Adipocyte (in vitro differentiated cells): ENCODE measurements at regions not wholly inside any gene's neighbourhood (a gene's known extent, or its start where the extent isn't known, plus 50 kb on each side); places are given as distances from the start of the nearest gene placed in this dataset.

Experiments used
- DNase-seq: peaks from one replicate; pipeline ENCODE4 v3.0.0-alpha.2; 2015; ENCODE audit warnings: low read depth
- H3K27me3 ChIP-seq: replicated peaks from 2 replicates; pipeline ENCODE4 v1.7.0; 2013; ENCODE audit warnings: mild to moderate bottlenecking, low read length, moderate library complexity; ENCODE audit not compliant: control insufficient read depth, insufficient read depth
- H3K36me3 ChIP-seq: 2 replicates; pipeline ENCODE4 v1.7.0; 2013; ENCODE audit warnings: low read length, mild to moderate bottlenecking, moderate library complexity; ENCODE audit not compliant: control insufficient read depth, insufficient read depth, severe bottlenecking
- H3K4me1 ChIP-seq: 2 replicates; pipeline ENCODE4 v1.7.0; 2013; ENCODE audit warnings: mild to moderate bottlenecking, low read length, moderate library complexity; ENCODE audit not compliant: control insufficient read depth, insufficient read depth
- H3K4me3 ChIP-seq: 2 replicates; pipeline ENCODE4 v1.7.0; 2013; ENCODE audit warnings: mild to moderate bottlenecking, low read length, moderate library complexity
- H3K9ac ChIP-seq: 2 replicates; pipeline ENCODE4 v1.7.0; 2013; ENCODE audit warnings: mild to moderate bottlenecking, low read length, moderate library complexity
- H3K9me3 ChIP-seq: 2 replicates; pipeline ENCODE4 v1.7.0; 2013; ENCODE audit warnings: mild to moderate bottlenecking, low read length, moderate library complexity; ENCODE audit not compliant: control insufficient read depth

DNA sequence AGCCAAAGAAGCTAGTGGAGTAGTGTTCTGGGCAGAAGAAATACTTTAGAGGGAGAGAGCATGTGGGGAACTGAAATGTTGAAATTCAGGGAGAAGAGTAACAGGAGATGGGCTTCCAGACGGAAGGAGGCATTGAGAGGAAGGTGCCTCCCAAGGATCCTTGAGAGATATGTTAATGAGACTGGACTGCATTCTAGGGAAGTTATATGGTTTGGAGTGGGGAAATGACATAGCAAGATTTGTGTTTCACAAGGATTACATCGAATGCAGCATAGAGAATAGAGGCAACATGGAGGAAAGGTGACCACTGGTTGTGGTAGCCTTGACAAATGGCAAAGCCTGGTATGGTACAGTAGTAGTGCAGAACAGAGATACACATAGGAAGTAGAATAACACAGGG lies 160.5 kb upstream of the HMCN1 start:
- H3K9ac ChIP-seq: no peak overlapping the region
- no peaks in the 10 kb centered on the region for H3K4me1 ChIP-seq
- H3K4me3 ChIP-seq: no peak overlapping the region
- no peaks in the 10 kb centered on the region for H3K27me3 ChIP-seq
- no peaks in the 10 kb centered on the region for H3K36me3 ChIP-seq
- DNase-seq: no peak
- H3K9me3 ChIP-seq: peaks cover 8% of the 10 kb centered on the region

DNA sequence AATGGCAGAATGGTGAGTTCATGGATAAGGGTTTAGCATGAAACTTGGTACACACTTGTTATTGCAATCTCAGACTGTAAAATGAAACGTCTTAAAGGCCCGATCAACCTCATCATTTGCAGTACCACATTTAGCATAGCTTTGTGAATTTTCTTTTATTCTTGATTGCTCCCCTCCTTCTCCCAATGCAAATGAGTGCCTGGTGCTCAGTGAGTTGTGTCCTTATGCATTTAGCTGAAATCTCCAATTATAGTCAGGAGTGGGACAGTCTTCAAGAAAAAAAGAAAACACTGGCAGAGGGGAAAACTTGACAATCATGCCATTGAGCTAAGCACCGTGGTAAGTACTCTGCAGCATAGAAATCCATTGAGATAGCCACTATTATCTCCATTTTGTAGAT lies 161.0 kb upstream of the HMCN1 start:
- Histone ChIP-seq H3K4me1 (no peaks in the 10 kb centered on the region), H3K9ac (no peak overlapping the region)
- no peak for DNase-seq

DNA sequence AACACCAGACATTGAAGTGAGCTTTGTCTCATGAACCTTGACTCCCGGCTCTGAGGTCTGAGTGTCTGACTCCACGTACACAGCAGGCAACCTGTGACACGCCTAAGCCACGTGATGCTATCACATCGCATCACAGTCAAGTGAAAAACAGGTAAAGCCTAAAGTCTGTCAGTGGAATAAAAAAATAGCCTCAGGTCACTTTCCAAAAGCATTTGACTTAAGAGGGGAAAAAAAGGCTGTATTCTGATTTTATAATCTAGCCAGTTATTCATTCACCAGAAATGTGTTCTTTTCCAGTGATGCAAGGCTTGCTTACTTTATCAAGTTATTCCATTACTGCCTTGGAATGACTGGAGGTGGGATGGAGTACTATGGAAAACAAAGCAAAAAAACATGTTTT lies 163.2 kb upstream of the HMCN1 start:
- DNase-seq: peak; percentile 57
- H3K9me3 ChIP-seq: no peaks in the 10 kb centered on the region

More for the DNA sequence above, 161.0 kb upstream of the HMCN1 start:
- H3K36me3 ChIP-seq: no peaks in the 10 kb centered on the region
- no peaks in the 10 kb centered on the region for H3K27me3 ChIP-seq
- H3K9me3 ChIP-seq: peaks cover 3% of the 10 kb centered on the region
- no peak overlapping the region for H3K4me3 ChIP-seq

DNA sequence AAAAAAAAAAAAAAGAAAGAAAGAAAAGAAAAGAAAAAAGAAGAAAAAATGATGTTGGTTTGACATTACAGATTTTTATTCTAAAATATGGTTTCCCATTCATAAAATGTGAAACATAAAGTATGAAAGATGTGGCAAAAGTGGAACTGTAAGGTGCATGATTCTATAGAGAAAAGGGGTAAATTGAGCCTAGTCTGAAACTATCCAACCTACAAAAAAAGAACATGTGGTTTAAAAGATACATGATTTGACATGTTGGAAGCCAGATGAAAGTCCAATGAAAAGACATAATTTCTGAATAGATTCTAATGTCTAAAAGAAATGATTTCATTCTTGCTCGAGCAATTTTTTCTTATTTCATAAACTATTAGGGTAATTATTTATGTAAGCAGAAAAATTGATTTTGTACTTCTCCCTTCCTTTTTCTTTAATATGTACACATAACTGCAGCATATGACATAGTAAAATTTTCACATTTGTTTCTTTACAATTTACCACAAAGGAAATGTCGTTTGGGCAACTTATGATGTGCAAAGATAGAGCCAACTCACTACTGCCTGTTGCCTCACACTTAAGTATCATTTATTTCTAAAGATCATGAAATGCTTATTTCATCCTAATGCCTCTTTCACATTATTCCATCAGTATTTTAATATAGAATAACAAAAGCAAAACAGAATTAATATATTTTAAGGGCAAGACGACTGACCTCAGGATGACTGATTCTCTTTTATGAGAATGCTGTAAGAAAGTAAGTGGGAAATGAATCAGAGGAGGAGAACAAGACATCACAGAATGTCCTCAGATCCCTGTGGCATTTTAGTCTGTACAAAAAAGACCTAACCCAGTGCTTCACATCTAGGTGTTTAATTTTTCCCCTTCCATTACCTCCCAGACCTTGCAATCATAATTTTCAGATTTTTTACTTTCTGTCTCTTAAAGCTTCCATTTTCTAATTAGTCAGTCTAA lies 165.8 kb upstream of the HMCN1 start:
- no peak overlapping the region for H3K9ac ChIP-seq
- H3K4me3 ChIP-seq: no peak overlapping the region
- H3K4me1 ChIP-seq: no peaks in the 10 kb centered on the region
- H3K36me3 ChIP-seq: no peaks in the 10 kb centered on the region
- no peaks in the 10 kb centered on the region for H3K9me3 ChIP-seq
- no peak for DNase-seq
- H3K27me3 ChIP-seq: no peaks in the 10 kb centered on the region

More for the DNA sequence above, 163.2 kb upstream of the HMCN1 start:
- no peaks in the 10 kb centered on the region for H3K4me1 ChIP-seq
- H3K4me3 ChIP-seq: no peak overlapping the region
- no peak overlapping the region for H3K9ac ChIP-seq
- no peaks in the 10 kb centered on the region for H3K27me3 ChIP-seq
- H3K36me3 ChIP-seq: no peaks in the 10 kb centered on the region

DNA sequence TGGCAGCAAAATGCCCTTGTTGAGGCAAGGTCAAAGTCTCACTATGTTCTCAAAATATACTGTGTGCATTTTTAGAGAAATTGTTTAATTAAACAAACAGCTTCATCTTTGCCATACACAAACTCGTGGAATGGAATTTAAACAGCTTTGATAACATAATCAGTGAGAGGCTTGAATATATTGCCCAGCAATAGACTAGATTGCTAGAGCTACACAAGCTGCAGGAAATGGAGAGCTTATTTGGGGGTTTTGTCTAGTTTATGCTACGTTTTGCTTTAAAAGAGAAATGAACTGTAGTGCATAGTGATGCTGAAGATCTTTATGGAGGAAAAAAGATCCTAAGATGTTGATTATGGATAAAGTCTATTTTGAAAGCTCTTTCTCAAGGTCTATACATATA lies 166.8 kb upstream of the HMCN1 start:
- no peak for DNase-seq
- no peak overlapping the region for H3K9ac ChIP-seq
- no peaks in the 10 kb centered on the region for H3K36me3 ChIP-seq
- H3K4me3 ChIP-seq: no peak overlapping the region
- H3K4me1 ChIP-seq: no peaks in the 10 kb centered on the region
- H3K27me3 ChIP-seq: no peaks in the 10 kb centered on the region
- no peaks in the 10 kb centered on the region for H3K9me3 ChIP-seq

DNA sequence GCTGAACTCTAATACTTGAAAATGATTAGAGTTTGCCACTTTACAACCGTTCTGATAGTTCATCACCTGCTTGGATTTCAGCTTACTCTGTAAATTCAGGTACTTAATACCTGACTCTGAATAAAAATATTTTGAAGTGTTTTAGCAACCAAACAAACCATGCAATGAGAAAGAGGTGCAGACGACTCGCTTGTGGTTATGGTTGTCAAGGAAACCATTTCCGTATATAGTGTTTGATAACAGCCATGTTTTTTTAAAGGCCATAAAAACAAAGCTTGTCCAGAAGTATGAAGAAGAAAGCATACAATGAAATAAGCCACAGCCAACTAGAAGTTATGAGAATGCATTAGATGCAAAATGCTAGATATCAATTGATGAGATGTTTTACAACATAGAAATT lies 167.2 kb upstream of the HMCN1 start:
- Histone ChIP-seq H3K4me3 (no peak overlapping the region), H3K27me3 (no peaks in the 10 kb centered on the region), H3K9ac (no peak overlapping the region), H3K4me1 (no peaks in the 10 kb centered on the region), H3K36me3 (no peaks in the 10 kb centered on the region), H3K9me3 (no peaks in the 10 kb centered on the region)
- DNase-seq: peak; percentile 65

DNA sequence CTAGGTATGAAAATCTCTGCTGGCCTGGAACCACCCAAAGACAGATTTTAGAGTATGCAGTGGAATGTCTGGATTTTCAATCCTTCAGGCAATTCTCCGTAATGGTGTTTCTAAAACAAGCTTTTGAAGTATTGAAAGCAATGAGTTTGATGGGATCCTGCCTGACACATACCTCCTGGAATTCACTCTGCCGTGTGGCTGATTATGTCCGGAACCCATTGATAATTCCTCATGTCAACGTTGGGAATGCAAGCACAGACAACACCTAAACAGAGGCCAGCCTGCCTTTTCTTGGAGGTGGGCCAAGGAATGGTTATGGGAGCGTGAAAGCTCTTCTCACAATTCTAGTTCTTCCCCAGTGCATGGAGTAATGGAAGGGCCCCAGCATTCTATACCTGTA lies 168.9 kb upstream of the HMCN1 start:
- H3K9ac ChIP-seq: no peak overlapping the region
- no peak overlapping the region for H3K4me3 ChIP-seq
- no peaks in the 10 kb centered on the region for H3K9me3 ChIP-seq
- H3K4me1 ChIP-seq: no peaks in the 10 kb centered on the region
- no peaks in the 10 kb centered on the region for H3K27me3 ChIP-seq
- H3K36me3 ChIP-seq: no peaks in the 10 kb centered on the region
- peak; percentile 64 for DNase-seq

DNA sequence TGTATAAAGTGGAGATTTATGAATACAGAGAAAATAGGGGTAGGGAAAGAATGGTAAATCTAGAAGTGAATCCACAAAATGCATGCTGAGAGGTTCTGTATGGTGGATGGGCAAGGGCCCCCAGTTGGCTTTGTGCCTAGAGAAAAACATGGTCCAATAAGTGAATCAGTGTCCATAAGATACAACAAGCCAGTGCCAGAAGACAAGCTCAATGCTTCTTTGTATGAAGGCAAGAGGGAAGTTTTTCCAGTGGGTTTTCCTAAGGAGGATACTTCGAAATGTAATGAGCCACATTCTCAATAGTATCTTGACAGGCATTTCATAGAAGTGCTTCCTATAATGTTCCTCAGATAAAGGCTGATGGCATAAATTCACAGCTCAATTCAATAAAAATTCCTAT lies 169.4 kb upstream of the HMCN1 start:
- H3K4me3 ChIP-seq: no peak overlapping the region
- no peak for DNase-seq
- H3K36me3 ChIP-seq: no peaks in the 10 kb centered on the region
- no peak overlapping the region for H3K9ac ChIP-seq
- H3K9me3 ChIP-seq: no peaks in the 10 kb centered on the region
- peaks cover under 1% of the 10 kb centered on the region for H3K4me1 ChIP-seq
- no peaks in the 10 kb centered on the region for H3K27me3 ChIP-seq

DNA sequence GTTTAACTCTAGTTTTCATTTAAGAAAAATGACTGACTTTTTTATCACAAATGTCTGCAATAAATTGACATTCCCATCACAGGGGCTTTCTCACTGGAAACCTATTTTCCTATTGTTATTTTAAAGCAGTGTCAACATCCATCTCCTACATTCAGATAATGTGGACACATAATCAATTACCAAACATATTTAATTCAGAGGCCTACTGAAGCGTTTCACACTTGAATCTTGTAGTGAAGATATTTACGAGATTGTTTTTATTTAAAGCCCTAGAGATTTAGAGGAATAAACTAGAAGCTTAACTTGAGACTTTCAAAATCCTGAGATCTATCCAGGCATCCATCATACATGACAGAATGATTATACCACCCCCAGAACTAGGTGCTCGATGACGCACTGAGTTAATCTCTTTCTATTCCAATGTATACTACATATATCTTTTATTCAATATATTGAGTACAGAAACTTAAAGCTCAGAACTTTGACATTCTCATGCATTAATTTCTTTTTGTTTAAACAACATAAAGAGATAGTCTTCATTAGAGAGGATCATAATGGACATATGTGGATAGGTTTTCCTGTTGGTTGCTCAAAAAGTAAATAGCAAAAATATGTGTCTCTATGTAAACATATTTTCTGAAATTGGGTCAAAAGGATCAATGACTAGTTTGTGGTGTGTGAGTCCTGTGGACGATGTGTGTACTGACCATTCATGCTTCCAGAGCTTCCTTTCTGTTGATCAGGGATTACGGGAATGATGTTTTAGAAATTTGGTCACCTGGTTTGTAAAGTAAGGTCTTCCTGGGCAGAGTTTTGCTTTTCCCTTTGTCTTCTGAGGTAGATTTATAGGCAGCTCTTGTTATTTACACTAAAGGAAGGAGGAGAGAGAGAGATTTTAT lies 171.5 kb upstream of the HMCN1 start:
- Histone ChIP-seq H3K27me3 (no peaks in the 10 kb centered on the region), H3K4me3 (no peak overlapping the region), H3K9me3 (no peaks in the 10 kb centered on the region), H3K9ac (no peak overlapping the region), H3K36me3 (no peaks in the 10 kb centered on the region), H3K4me1 (peaks cover 10% of the 10 kb centered on the region)
- DNase-seq: no peak

DNA sequence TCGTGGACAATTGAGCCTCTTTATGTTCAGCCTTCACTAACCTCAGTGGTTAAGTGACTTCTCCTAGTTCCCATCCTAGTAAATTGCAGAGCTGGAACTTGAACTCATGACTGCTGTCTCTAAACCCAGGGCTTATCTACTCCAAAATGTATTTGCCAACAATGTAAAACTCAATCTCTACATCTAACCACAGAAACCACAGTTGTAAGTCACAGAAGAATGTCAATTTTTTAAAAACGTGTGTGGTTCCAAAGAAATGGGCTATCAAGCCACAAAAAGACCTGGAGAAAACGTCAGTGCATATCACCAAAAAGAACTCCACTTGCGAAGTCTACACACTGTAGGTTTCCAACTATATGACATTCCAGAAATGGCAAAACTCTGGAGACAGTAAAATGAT lies 172.6 kb upstream of the HMCN1 start:
- Histone ChIP-seq H3K4me3 (no peak overlapping the region), H3K9me3 (no peaks in the 10 kb centered on the region), H3K36me3 (no peaks in the 10 kb centered on the region), H3K9ac (no peak overlapping the region), H3K27me3 (no peaks in the 10 kb centered on the region), H3K4me1 (peaks cover 15% of the 10 kb centered on the region)
- peak; percentile 53 for DNase-seq

DNA sequence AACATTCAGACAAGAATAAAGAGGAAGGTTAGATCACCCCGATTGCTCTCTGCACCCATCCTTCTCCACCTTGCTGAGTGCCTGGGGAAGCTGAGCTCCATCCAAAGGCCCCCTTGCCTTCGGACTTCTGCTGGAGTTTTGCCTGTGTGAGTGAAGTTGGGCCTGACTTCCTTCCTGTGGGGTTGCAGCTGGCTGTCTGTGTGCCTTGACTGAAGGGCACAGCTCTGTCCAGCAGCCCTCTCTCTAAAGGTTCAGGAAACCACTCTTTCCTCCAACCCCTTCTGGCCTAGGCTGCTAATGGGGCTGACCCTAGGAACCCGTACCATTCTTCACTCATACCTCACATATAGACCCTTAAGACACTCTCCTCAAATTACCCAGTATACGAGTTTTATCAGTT lies 173.4 kb upstream of the HMCN1 start:
- H3K9me3 ChIP-seq: no peaks in the 10 kb centered on the region
- no peak overlapping the region for H3K9ac ChIP-seq
- H3K4me1 ChIP-seq: peaks cover 22% of the 10 kb centered on the region
- H3K4me3 ChIP-seq: no peak overlapping the region
- no peak for DNase-seq
- H3K27me3 ChIP-seq: no peaks in the 10 kb centered on the region
- H3K36me3 ChIP-seq: no peaks in the 10 kb centered on the region
